ENCODE measurements at regions not wholly inside any gene's neighbourhood (a gene's known extent, or its start where the extent isn't known, plus 50 kb on each side); places are given as distances from the start of the nearest gene placed in this dataset.
"Not testable (repeated sequence)": the region's sequence is repeated elsewhere in the genome, so short reads cannot be mapped to it uniquely, and the experiment has no call there.

- DNase-seq (ENCODE audit: low read depth in 2 of 2), result no peak
Measured at GRCh38 chr10:36493516-36493880, 631.9 kb upstream of the ANKRD30A start.

GRCh38 chr10:36492590-36493515 is 632.5 kb upstream of the ANKRD30A start:
- DNase-seq (ENCODE audit: low read depth in 2 of 2), result no peak

GRCh38 chr10:36491926-36492325 is 633.5 kb upstream of the ANKRD30A start:
- DNase-seq (ENCODE audit: low read depth in 2 of 2), result no peak

GRCh38 chr10:36489611-36490228 is 635.7 kb upstream of the ANKRD30A start:
- no peak for DNase-seq (ENCODE audit: low read depth in 2 of 2)

- no peak for DNase-seq (ENCODE audit: low read depth in 2 of 2)
Measured at GRCh38 chr10:36489181-36489580, 636.2 kb upstream of the ANKRD30A start.

DNA sequence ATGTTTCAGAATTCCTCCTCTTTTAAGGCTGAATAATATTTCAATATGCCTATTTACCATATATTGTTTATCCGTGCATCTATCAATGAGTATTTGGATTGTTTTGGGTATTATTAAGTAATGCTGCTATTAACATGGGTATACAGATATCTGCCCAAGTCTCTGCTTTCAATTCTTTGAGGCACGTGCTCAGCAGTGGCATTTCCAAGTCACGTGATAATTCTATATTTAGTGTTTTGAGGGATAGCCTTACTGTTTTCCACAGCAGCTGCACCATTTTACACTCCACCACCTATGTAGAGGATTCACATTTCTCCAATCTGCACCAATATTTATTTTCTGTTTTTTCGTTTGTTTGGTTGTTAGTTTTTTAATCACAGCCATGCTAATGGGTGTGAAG is 636.8 kb upstream of the ANKRD30A start:
- no peak for DNase-seq (ENCODE audit: low read depth in 2 of 2)

DNA sequence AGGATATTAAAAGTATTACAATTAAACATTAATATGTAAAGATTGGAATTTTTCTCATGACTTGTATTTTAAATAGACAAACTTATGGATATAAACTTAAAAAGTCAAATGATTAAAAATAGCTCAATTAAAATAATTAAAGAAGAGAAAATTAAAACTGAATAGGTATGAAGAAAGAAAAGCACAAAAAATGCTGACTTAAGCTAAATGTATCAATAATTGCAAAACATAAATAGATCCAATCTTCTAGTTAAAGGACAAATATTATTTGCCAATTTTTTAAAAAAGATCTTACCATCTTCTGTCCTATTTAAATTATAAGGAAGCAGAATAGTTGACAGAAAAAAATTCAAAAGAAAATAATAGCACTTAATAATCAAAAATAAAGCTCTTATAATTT is 646.3 kb upstream of the ANKRD30A start:
- DNase-seq (ENCODE audit: low read depth in 2 of 2), result no peak

GRCh38 chr10:36476399-36476798 is 649.0 kb upstream of the ANKRD30A start:
- DNase-seq (ENCODE audit: low read depth in 2 of 2), result no peak

- DNase-seq (ENCODE audit: low read depth in 2 of 2), result no peak
Measured at GRCh38 chr10:36475746-36476145, 649.7 kb upstream of the ANKRD30A start.

GRCh38 chr10:36474456-36474855 is 650.9 kb upstream of the ANKRD30A start:
- no peak for DNase-seq (ENCODE audit: low read depth in 2 of 2)

- no peak for DNase-seq (ENCODE audit: low read depth in 2 of 2)
Measured at GRCh38 chr10:36473122-36473521, 652.3 kb upstream of the ANKRD30A start.

DNA sequence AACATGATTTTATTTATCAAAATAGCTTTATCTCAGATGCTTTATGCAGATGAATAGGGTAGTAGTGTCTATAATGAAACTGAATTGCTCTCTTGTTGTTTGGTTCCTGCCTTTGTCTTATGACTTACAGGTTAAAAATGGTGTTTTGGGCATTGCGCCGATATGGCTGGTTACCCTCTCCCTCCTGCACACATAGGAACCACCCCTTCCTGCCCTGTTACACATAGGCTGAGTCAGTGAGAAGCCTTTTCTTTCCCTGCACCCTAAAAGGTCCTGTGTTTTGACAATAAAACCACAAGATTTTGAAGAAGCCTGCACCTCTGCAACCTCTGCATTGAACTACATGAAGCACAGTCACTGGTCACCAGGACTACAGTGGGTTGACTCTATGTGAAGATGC is 655.8 kb upstream of the ANKRD30A start:
- no peak for DNase-seq (ENCODE audit: low read depth in 2 of 2)

DNA sequence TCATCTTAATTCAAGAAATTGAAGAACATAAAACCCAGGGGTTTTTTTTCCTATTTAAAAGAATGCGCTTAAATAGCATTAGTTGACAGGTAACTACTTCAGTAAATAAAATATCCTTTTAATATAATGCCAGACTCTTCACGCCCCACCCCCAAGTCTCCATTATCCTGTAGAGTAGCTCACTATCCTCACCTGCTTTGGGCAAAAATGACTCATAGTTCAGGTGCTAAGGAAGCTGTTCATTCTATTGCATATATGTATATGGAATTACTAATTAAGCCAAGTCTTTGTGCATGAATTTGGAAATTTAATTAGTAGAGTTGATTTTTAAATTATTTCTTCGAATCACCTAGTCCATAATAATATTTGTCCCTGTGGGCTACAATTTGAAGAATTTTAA is 656.8 kb upstream of the ANKRD30A start:
- DNase-seq (ENCODE audit: low read depth in 2 of 2), result no peak

GRCh38 chr10:36465604-36466379 is 659.6 kb upstream of the ANKRD30A start:
- no peak for DNase-seq (ENCODE audit: low read depth in 2 of 2)

DNA sequence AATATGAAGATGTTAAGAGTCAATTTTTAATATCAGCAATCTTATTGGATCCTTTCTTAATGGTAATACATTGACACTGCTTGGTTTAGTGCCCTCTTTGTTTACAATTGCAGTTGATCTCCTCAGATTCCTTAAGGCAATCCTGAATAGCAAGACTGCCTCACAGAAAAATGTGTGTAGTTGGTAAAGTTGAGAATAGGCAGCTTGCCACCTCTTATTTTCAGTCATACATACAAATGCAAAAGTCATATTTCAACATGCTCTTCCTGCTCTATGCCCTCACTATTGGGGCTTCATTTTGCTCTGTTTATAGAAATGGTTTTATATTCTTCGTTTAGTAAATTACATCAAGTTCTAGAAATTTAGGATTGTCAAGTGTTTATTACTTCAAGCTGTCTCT is 661.1 kb upstream of the ANKRD30A start:
- no peak for DNase-seq (ENCODE audit: low read depth in 2 of 2)

GRCh38 chr10:36463390-36463789 is 662.0 kb upstream of the ANKRD30A start:
- no peak for DNase-seq (ENCODE audit: low read depth in 2 of 2)

DNA sequence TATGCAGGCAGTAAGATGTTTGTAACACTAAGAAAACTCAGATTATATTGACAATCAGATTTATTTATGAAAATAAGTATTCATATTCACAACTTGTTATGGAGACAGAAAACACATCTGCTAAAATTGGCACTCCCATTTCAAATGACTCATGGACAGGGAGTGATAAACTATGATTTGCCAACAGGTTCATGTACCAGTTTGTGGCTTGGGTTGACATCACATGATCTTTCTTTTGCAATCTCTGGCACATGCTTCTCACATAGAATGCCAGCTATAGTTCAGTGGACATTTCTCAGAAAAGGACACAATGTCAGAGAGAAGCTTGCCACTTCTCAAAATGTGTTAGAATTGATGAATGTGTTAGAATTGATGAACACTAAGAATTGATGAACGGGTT is 663.2 kb upstream of the ANKRD30A start:
- DNase-seq (ENCODE audit: low read depth in 2 of 2), result no peak

- DNase-seq (ENCODE audit: low read depth in 2 of 2), result not testable (repeated sequence)
Measured at GRCh38 chr10:36458437-36458836, 667.0 kb upstream of the ANKRD30A start.

DNA sequence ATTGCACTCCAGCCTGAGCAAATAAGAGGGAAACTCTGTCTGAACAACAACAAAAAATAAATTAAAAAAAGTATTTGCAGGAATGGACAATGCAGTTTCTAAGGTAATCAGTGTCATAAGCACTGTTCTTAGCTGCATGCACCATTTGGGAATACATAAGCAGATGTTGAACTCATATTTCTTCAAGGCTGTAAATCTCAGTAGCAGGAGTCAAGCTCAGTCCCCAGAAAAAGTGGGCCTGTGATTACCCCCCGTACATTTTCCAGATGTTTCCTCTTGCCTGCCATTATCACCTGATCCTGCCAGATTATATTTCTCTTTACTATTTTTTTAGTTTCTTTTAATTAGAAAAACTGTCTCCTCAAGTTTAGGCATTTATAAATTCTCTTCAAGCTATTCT is 667.6 kb upstream of the ANKRD30A start:
- DNase-seq (ENCODE audit: low read depth in 2 of 2), result no peak

- DNase-seq (ENCODE audit: low read depth in 2 of 2), result no peak
Measured at GRCh38 chr10:36455526-36456133, 669.8 kb upstream of the ANKRD30A start.

DNA sequence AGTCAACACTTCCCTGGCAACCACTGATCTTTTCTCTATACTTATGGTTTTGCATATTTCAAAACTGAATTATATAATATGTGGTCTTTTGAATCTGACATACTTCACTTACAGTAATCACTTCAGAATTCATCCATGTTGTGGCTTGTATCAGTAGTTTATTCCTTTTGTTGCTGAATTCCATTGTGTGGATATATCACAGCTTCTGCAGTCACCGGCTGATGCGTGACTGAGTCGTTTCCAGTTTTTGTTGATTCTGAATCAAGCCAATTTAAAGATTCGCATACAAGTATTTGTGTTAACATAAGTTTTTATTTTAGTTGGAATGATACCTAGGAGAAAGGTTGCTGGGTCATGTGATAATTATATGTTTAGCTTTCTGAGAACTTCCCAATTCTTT is 672.5 kb upstream of the ANKRD30A start:
- DNase-seq (ENCODE audit: low read depth in 2 of 2), result no peak

DNA sequence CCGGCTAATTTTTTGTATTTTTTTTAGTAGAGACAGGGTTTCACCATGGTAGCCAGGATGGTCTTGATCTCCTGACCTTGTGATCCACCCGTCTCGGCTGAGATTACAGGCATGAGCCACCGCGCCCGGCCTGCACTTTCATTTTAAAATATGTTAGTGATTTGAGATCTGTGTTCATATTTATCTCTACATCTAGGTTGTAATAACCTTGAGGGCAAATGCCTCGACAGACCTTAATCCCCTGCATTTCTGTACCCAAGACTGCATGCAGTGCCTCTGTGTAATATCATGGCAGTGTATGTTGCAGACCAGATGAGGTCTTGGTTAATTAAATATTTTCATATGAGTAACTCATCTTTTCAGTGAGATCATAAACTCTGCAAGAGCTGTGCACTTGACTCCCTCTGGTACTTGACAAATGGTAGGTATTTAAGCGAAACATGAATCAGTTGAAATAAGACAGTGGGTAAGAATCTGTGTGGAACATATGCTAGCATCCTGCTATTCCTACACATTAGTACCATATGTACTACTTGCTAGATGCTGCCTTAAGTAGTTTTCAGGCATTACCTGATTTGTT is 673.9 kb upstream of the ANKRD30A start:
- DNase-seq (ENCODE audit: low read depth in 2 of 2), result no peak

Measured in stimulated activated CD4-positive, alpha-beta T cell treated with anti-CD3 and anti-CD28 coated beads, Interleukin-15, amount 100 ng/mL, for 48 hours (primary cell).